HG03520 (cell line): ENCODE measurements at regions not wholly inside any gene's neighbourhood (a gene's known extent, or its start where the extent isn't known, plus 50 kb on each side); places are given as distances from the start of the nearest gene placed in this dataset.
"Not testable (repeated sequence)": the region's sequence is repeated elsewhere in the genome, so short reads cannot be mapped to it uniquely, and the experiment has no call there.

ENCODE experiments used
- ATAC-seq: cut with Tn5 transposase; IDR thresholded peaks from one replicate; pipeline ENCODE4 v1.9.1; 2021; ENCODE audit warnings: mild to moderate bottlenecking, moderate library complexity; ENCODE audit not compliant: unreplicated experiment

DNA sequence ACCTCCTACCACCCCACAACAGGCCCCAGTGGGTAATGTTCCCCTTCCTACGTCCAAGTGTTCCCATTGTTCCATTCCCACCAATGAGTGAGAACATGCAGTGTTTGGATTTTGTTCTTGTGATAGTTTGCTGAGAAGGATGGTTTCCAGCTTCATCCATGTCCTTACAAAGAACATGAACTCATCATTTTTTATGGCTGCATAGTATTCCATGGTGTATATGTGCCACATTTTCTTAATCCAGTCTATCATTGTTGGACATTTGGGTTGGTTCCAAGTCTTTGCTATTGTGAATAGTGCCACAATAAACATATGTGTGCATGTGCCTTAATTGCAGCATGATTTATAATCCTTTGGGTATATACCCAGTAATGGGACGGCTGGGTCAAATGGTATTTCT is 81.6 kb downstream of the P2RY10 start:
- ATAC-seq = not testable (repeated sequence)

DNA sequence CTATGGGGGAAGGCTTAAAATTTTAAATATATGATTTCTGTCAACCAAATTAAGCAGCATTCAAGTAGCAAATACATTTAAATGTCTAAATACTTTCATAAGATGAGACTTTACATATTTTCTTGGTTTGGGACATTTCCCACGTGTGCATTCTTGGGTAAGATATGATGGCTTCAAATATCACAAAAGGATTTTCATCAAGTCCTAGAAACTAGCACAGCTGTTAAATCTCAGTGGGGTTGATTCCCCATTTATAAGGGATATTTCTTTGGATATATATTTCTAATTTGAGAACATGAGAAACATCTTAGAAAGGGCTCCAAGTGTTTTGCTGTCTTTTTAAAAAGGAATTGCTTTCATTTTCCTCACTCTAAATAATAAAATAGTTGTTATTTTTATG is 90.2 kb downstream of the P2RY10 start:
- ATAC-seq = no peak

DNA sequence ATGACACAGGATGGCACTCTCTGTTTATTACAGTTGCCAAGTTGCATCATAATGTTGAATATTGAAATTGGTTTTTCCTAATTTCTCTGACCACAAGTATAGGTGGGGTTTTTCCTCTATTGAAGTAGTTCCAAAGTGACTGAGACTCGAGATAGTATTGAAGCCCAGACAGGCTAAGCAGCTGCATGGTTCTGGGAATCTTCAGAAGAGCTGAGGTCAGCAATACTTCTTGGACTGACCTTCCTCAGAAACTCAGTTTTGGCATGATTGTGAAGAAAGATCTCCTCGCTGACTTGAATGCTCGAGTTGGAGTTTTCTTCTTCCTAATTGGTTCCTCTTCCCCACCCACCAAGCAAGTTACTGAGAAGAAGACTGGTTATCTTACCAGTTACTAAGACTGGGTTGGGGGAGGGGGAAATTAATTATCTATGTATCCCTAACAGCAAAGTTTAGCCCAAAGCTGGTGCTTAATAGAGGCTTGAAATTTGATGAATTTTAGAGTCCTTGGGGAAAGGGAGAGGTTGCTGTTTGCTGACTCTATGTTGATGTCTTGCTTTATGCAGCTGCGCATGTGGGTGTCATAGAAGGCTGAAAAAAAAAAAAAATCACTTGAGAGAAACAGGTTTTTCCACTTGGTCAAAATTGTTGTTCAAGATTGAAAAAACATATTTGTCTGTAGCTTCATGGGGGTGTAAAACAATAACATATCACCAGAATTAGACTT is 91.1 kb downstream of the P2RY10 start:
- no peak for ATAC-seq

DNA sequence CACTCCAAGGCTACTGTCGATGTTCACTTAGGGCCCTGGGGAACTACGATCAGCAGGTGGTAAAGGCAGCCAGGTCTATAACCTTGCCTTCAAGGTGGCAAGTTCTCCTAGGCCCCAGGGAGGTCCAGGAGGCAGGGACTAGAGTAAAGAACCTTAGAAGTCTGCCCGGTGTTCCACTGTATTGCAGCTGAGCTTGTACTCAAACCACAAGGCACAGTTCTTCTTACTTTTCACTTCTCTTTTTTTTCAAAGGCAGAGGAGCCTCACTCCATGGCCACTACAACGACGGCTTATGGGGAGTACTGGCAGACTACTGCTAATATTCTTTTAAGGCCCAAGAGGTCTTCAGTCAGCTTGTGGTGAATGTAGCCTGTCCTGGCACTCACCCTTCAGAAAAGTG is 78.8 kb upstream of the GPR174 start:
- peak; percentile 98 for ATAC-seq

DNA sequence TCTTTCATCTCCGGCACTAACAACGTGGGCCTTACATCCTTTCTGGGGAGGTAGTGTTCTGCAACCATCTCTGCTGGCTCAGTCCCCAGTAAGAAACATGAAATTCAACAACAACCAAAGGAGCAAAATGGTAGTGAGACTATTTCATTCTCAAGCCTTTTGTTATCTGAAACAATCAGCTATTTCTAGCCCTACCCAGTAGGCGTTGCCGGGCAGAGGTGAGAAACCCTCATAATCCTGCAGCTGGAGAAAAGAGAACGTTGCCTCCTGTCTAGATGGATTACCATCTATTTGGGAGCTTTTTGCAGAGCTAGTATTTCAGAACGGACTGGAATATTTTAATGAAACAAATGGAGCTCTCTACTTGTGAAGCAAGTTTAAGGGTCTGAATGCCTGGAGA is 66.4 kb upstream of the GPR174 start:
- ATAC-seq = no peak

DNA sequence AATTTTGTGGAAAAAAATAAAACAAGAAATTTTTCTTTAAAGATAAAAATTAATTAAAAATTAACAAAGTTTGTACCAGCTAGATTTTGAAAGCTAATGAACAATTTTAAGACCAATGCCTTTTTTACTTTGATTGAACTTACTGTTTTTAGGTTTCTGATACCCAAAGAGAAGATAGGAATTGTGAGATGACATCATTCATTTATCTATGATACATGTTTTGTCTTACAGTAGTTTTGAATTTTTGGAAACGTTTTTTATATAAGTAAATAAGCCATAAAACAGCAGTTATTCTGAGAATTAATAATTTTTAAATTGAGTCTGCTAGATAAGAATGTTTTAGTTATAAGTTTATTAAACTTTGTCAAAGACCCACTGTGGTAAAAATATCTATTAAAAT is 65.0 kb upstream of the GPR174 start:
- ATAC-seq = no peak

DNA sequence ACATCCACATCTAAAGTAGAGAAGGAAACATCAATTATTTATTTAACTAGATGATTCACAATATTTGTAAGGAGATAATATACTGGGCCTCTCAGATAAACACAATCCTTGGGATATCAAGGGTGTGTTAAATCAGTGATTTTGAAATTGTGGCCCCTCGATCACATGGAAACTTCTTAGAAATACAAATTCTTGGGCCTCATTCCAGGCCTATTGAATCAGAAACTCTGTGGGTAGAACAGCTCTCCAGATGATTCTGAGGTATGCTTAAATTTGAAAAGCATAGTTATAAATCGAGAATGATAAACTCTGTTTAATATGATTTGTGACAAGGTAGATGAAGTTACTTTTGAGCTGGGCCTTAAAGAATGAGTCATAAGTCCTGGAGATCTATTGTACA is 64.3 kb upstream of the GPR174 start:
- ATAC-seq = no peak

DNA sequence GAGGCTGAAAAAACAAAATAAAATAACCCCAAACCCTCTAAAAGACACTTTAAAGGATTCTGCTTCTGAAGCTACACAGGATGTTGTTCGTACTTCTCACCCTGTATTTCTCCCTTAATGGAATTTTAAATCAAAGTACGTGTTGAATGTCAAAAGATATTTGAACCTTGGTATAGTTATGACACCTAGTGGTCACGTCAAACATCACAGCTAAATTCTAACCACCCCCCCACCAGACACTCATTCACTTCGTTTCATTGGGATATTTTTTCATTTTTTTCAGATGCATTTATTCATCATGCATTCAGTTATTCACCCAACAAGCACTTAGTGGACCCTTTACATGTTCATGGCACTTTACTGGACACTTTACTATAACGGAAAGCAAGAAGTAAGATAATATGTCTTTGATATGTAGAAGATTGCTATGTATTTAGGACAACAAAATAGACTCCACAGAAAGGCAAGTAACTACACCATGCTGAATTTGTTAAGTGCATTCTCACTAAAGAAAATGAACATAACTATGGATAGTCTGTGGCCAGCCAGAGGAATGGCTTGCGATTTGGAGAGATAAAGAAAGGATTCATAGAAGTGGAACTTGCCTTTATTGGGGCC is 62.5 kb upstream of the GPR174 start:
- peak; percentile 63 for ATAC-seq

DNA sequence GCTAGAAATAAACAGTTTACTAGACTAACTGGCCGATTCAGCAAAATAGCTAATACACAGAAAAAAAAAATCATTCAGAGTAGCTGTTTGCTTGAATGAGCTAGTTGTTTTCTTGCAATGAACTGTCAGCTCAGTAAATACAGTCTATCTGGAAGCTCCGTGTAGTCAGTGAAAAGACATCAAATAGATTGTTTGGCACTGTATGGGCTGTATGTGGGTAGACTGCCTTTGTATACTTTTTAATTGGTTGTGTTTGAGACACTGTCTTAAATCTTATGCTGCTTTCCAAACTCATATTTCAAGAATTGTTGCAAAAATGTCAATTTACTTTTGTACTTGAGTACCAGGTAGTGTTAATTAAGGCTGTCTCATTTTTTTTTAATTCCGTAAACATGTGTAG is 61.6 kb upstream of the GPR174 start:
- ATAC-seq = no peak

DNA sequence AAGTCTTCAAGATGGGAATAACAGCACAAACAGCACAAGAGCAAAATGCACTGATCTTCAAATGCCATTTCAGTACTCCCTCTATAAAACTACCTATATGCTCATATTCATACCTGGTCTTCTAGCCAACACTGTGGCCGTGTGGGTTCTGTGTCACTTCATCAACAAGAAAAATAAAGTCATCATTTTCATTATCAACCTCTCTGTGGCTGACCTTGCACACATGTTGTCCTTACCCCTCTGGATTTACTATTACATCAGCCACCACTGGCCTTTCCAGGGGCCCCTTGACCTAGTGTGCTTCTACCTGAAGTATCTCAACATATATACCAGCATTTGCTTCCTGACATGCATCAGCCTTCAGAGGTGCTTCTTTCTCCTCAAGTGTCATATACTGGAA is 59.6 kb upstream of the GPR174 start:
- no peak for ATAC-seq

DNA sequence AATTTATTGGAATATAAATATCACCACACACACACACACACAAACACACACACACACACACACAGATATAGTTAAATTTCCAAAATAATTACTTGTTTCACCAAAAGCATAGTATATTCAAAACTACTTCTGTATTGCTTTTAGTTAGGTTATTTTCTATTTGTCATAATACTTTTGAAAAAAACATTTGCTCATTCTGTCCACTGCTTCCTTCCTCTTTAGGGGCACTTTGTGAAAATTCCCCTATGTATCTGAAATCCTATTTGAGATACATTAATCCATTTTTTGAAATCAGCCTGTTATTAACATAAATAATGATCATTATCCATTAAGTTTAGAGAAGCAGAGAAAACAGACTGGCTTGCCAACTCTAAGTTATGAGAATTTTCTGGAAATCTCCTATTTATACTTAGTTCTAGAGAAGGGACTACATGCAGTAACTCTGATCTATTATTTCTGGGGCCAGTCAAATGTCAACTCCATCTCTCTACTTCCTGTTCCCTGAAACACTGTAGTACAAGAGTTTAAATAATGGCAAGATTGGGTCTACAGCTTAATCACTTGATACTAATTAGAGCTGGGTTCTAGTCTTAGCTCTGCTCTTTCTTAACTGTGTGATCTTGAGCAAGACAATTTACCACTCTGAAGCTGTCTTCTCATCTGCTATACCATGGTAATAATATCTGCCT is 54.4 kb upstream of the GPR174 start:
- ATAC-seq = no peak

DNA sequence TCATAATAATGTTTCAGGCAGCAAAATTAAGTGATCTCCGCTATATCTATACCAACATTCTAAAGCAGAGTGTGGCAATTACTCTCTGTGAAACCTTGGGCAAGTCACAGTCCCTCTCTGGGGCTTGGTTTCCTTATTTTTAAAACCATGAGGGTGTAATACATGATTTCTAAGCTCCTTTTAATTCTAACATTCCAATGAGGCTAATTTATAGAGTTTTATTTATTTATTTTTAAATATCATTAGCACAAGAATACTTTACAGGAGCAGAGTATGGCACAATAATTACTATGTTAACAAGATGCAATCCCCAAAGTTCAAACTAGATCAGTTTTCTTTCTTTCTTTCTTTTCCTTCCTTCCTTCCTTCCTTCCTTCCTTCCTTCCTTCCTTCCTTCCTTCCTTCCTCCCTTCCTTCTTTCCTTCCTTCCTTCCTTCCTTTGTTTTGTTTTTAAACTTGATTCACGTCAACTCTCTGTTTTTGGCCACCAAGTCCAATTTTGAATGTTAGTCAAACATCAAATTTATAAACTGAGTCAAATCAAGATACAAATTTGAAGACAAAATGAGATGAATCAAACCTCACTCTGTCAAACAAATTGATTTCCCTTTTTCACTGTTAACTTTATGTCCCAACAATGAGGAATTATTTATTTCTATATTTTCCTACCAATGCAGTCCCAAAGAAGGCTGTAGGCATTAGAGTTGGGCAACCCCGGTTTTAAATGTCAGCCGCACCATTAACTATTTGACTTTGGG is 50.2 kb upstream of the GPR174 start:
- no peak for ATAC-seq
